B cell (primary cell): ENCODE measurements at regions not wholly inside any gene's neighbourhood (a gene's known extent, or its start where the extent isn't known, plus 50 kb on each side); places are given as distances from the start of the nearest gene placed in this dataset.

Experiments used
- CTCF ChIP-seq: fragments of 200-600 bp; IDR thresholded peaks from one replicate; pipeline ENCODE4 v1.8.0; 2022; ENCODE audit warnings: antibody characterized with exemption, mild to moderate bottlenecking
- EZH2 ChIP-seq: IDR thresholded peaks from 2 replicates; pipeline ENCODE4 v1.6.1; 2012; ENCODE audit warnings: borderline replicate concordance, low read depth, mild to moderate bottlenecking, moderate library complexity, low read length; ENCODE audit not compliant: insufficient read depth, poor library complexity, severe bottlenecking

GRCh38 chr2:7584017-7584416, 666.8 kb downstream of the RNF144A start:
- TF ChIP-seq CTCF (no peak), EZH2 (no peak)
